GM10248 (cell line): ENCODE measurements at regions not wholly inside any gene's neighbourhood (a gene's known extent, or its start where the extent isn't known, plus 50 kb on each side); places are given as distances from the start of the nearest gene placed in this dataset.

ENCODE experiments used
- CTCF ChIA-PET: fragments of 300-600 bp; sonication (Branson Sonifier 250); formaldehyde crosslinking; extraction: SDS; loops from one replicate; lab custom pipeline; 2021; ENCODE audit warnings: antibody characterized with exemption; lab: Yijun Ruan, JAX
- POLR2A ChIA-PET: fragments of 350-650 bp; sonication (Branson Sonifier 250); formaldehyde crosslinking; extraction: SDS; loops from one replicate; lab custom pipeline; 2020; ENCODE audit warnings: antibody characterized with exemption; lab: Yijun Ruan, JAX
- DNase-seq: peaks from one replicate; pipeline ENCODE4 v3.0.0; 2012; ENCODE audit errors: extremely low spot score
- TF ChIP-seq, protein P1 (sequence below): IDR thresholded peaks from 2 replicates; pipeline ENCODE4 v1.5.1; 2012; ENCODE audit warnings: mild to moderate bottlenecking, low read depth; ENCODE audit errors: extremely low read depth, missing control alignments, control extremely low read depth

DNA sequence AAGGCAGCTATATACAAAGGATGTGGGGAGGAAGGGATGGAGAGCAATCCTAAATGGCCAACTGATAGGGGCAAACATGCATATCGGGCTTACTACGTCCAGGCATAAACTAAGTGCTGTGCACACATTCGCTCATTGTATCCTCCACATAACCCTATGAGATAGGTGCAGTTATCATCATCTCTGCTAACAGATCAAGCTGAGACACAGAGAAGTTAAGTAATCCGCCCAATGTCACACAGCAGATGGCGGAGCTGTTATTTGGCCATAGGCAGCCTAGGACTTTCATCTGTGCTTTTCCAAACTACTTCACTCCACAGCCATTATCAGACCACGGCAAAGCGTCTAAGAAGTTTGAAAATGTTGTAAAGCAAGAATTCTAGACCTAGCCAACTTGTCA, 197.5 kb downstream of the RGS3 start:
- no peak for DNase-seq
- TF ChIP-seq, protein P1, sequence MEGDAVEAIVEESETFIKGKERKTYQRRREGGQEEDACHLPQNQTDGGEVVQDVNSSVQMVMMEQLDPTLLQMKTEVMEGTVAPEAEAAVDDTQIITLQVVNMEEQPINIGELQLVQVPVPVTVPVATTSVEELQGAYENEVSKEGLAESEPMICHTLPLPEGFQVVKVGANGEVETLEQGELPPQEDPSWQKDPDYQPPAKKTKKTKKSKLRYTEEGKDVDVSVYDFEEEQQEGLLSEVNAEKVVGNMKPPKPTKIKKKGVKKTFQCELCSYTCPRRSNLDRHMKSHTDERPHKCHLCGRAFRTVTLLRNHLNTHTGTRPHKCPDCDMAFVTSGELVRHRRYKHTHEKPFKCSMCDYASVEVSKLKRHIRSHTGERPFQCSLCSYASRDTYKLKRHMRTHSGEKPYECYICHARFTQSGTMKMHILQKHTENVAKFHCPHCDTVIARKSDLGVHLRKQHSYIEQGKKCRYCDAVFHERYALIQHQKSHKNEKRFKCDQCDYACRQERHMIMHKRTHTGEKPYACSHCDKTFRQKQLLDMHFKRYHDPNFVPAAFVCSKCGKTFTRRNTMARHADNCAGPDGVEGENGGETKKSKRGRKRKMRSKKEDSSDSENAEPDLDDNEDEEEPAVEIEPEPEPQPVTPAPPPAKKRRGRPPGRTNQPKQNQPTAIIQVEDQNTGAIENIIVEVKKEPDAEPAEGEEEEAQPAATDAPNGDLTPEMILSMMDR = no peak
- ChIA-PET POLR2A (no interaction called here), CTCF (interaction anchor here (1.1 to 10.7 kb wide), 3 partner anchors 72 to 549 kb away, joined by 4 to 422 read pairs (median 10); no protein-coding TSS in a partner anchor)

DNA sequence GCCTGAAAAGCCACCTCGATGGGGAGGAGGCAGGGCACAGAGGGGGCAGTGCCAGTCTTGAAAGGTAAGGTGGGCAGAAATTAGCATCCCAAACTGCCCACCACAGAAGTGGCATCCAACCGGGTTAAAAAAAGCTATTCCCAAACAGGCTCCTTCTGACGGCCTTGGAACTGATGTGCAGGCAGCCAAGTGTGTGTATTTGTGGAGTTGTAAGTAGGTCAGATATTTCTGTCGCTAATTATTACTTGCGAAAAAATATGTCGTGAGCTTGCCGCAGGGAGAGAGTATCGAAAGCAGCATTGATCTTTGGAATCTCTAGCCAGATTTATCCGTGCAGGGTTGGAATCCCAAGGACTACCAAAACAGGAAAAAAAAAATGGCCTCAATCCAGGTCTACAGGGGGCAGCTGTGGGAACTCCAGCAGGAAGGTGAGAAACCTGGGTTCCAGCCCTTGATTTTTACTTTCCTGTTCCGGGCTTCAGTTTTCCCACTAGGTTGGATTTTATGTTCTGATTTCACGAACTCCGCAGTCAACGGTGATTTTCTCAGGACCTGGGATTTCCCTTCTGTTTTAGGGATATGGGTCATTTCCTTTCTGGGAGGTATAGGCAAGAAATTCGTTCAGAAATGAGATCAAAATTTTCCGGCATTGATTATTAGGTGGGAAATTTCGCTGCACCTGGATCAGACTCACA, 200.8 kb downstream of the RGS3 start:
- CTCF ChIA-PET = interaction anchor here (7.1 kb wide), 1 partner anchor 8 kb away, joined by 64 read pairs; no protein-coding TSS in a partner anchor
- POLR2A ChIA-PET = no interaction called here
- no peak for DNase-seq
- TF ChIP-seq, protein P1 = no peak

DNA sequence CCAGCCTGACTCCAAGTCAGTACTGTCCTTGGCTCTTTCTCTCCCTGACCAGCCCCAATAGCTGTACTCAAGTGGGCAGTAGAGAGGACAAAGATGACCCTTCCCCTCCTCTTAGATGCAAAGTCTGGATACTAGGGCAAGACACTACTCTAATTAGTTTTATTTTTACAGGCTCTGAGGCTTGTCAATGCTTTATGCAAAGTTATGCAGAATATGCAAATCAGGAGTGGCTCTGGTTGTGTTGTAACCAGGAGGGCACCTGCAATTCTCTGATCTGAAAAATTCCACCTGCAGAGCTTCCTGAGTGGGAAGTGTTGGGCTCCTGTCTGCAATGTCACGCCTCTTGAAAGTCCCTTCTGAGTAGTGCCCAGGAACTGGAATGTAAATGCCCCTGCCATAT, 201.5 kb downstream of the RGS3 start:
- no peak for DNase-seq
- POLR2A ChIA-PET = no interaction called here
- TF ChIP-seq, protein P1 = no peak
- CTCF ChIA-PET = interaction anchor here (0.6 to 7.1 kb wide), 5 partner anchors 8 to 219 kb away, joined by 3 to 64 read pairs (median 6); no protein-coding TSS in a partner anchor

DNA sequence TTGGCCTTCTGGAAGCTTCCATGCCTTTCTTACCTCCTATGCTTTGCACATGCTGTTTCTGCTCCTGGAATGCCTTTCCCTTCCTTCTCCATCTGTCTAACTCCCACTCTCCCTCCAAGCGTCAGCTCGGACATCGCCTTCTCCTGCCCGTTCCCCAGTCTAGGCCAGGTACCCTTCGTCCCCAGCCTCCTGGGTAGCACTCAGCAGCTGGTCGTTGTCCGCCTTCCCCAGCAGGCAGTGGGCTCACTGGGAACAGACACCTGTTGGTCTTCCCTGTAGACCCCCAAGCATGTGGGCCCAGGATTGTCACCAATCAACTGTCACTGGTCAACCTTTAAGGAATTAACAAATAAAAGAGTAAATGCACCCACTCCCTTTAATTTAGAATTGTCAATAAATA, 202.2 kb downstream of the RGS3 start:
- POLR2A ChIA-PET = no interaction called here
- DNase-seq = no peak
- TF ChIP-seq, protein P1 = no peak
- CTCF ChIA-PET = interaction anchor here (0.6 to 7.1 kb wide), 7 partner anchors 9 to 264 kb away, joined by 3 to 64 read pairs (median 3); partner anchors contain the start of gene ALAD

DNA sequence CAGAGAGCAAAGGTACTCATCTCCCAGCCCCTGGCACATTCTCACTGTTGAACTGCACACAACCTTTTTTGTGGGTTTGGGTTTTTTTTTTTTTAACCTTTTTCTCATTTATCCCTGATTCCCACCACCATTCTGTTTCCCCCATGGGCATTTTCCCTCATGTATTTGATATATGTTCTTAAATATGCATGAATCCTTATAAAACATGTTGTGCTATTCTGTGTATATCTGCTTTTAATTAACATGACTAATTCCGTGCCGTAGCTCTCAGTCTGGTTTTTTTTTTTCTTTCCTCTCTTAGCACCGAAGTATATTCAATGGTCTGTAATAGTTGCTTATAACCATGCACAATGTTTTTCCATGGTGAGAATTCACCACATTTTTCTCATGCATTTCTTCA, 204.5 kb downstream of the RGS3 start:
- POLR2A ChIA-PET = no interaction called here
- CTCF ChIA-PET = interaction anchor here (3.3 to 7.1 kb wide), 2 partner anchors 11 to 14 kb away, joined by 22 to 64 read pairs; no protein-coding TSS in a partner anchor
- no peak for DNase-seq
- TF ChIP-seq, protein P1 = no peak

DNA sequence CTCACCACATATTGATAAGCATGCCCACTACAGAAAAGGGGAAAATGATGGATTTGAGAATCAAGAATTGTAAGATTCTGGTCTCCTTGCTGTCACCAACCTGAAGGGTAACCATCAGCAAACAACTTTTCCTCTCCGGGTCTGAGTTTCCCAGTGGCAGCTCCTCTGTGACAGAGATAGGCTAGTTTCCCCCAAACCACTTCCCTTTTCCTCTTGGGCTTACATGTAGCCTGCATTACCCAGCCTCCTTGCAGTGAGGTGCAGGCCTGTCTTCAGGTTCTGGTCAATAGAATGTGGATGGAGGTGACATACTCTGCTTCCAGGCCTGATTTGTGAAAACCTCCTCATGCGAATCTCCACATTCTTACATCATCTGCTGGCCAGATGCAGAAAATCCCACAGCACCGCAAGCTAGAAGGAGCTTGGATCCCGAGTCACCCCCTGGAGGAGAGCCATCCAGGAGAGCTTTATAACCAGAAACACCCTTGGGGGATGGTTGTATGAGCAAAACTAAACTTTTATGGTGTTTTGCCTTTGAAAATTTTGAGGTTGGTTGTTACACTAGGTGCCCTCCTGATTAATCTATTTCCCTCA, 206.1 kb downstream of the RGS3 start:
- DNase-seq = no peak
- POLR2A ChIA-PET = no interaction called here
- TF ChIP-seq, protein P1 = no peak
- CTCF ChIA-PET = interaction anchor here (7.1 kb wide), 1 partner anchor 13 kb away, joined by 64 read pairs; no protein-coding TSS in a partner anchor
